Activated CD4-positive, alpha-beta T cell treated with anti-CD3 and anti-CD28 coated beads, Interleukin-2, amount 10 ng/mL, durations not matched to agents 24 days and 14 days (primary cell): ENCODE measurements at regions not wholly inside any gene's neighbourhood (a gene's known extent, or its start where the extent isn't known, plus 50 kb on each side); places are given as distances from the start of the nearest gene placed in this dataset.
"Not testable (repeated sequence)": the region's sequence is repeated elsewhere in the genome, so short reads cannot be mapped to it uniquely, and the experiment has no call there.

Experiments used
- DNase-seq: peaks from one replicate; pipeline ENCODE4 v3.0.0; 2022
- H3K27ac Mint-ChIP-seq: one replicate; pipeline ENCODE4 v1.8.0; 2022; ENCODE audit warnings: mild to moderate bottlenecking, mixed read lengths
- H3K27me3 Mint-ChIP-seq: one replicate; pipeline ENCODE4 v1.8.0; 2022; ENCODE audit warnings: mixed read lengths
- H3K36me3 Mint-ChIP-seq: one replicate; pipeline ENCODE4 v1.8.0; 2022; ENCODE audit warnings: low read depth, mild to moderate bottlenecking, mixed read lengths
- H3K4me1 Mint-ChIP-seq: one replicate; pipeline ENCODE4 v1.8.0; 2021; ENCODE audit warnings: mixed read lengths
- H3K4me3 Mint-ChIP-seq: one replicate; pipeline ENCODE4 v1.8.0; 2022; ENCODE audit warnings: mild to moderate bottlenecking, moderate library complexity, mixed read lengths
- H3K9me3 Mint-ChIP-seq: one replicate; pipeline ENCODE4 v1.8.0; 2021; ENCODE audit warnings: mixed read lengths
- intact Hi-C: fragments of 100-400 bp; cut with micrococcal nuclease; formaldehyde crosslinking; loops from one replicate; pipeline ENCODE4 v1.15.1; 2023

GRCh38 chr7:17582696-17583095 lies 284.2 kb downstream of the AHR start:
- H3K9me3 Mint-ChIP-seq, intact Hi-C loops, H3K27ac Mint-ChIP-seq, DNase-seq, H3K27me3 Mint-ChIP-seq, H3K36me3 Mint-ChIP-seq, H3K4me1 Mint-ChIP-seq, H3K4me3 Mint-ChIP-seq: not testable (repeated sequence)

- intact Hi-C loops = no loop called here
- H3K27ac Mint-ChIP-seq = no peak overlapping the region
- H3K4me3 Mint-ChIP-seq = no peak overlapping the region
- no peaks in the 10 kb centered on the region for H3K9me3 Mint-ChIP-seq
- no peaks in the 10 kb centered on the region for H3K4me1 Mint-ChIP-seq
- peaks cover 2% of the 10 kb centered on the region for H3K27me3 Mint-ChIP-seq
- no peak for DNase-seq
- no peaks in the 10 kb centered on the region for H3K36me3 Mint-ChIP-seq
Observed at GRCh38 chr7:17583786-17584185, 285.3 kb downstream of the AHR start.

GRCh38 chr7:17584822-17585221 lies 286.4 kb downstream of the AHR start:
- intact Hi-C loops = no loop called here
- Mint-ChIP-seq H3K9me3 (no peaks in the 10 kb centered on the region), H3K4me3 (no peak overlapping the region), H3K36me3 (no peaks in the 10 kb centered on the region), H3K27me3 (peaks cover 2% of the 10 kb centered on the region), H3K4me1 (no peaks in the 10 kb centered on the region), H3K27ac (no peak overlapping the region)
- no peak for DNase-seq

GRCh38 chr7:17586711-17587110 lies 288.3 kb downstream of the AHR start:
- Mint-ChIP-seq H3K27me3 (peaks cover 2% of the 10 kb centered on the region), H3K4me1 (no peaks in the 10 kb centered on the region), H3K4me3 (no peak overlapping the region), H3K9me3 (no peaks in the 10 kb centered on the region), H3K27ac (no peak overlapping the region), H3K36me3 (no peaks in the 10 kb centered on the region)
- intact Hi-C loops = no loop called here
- no peak for DNase-seq

- no peak for DNase-seq
- H3K9me3 Mint-ChIP-seq = no peaks in the 10 kb centered on the region
- H3K4me1 Mint-ChIP-seq = no peaks in the 10 kb centered on the region
- intact Hi-C loops = no loop called here
- H3K36me3 Mint-ChIP-seq = no peaks in the 10 kb centered on the region
- H3K27ac Mint-ChIP-seq = no peak overlapping the region
- H3K4me3 Mint-ChIP-seq = no peak overlapping the region
- no peaks in the 10 kb centered on the region for H3K27me3 Mint-ChIP-seq
Observed at GRCh38 chr7:17588730-17589129, 290.3 kb downstream of the AHR start.

- H3K36me3 Mint-ChIP-seq = no peaks in the 10 kb centered on the region
- H3K27ac Mint-ChIP-seq = no peak overlapping the region
- no peaks in the 10 kb centered on the region for H3K4me1 Mint-ChIP-seq
- no peak overlapping the region for H3K4me3 Mint-ChIP-seq
- H3K9me3 Mint-ChIP-seq = no peaks in the 10 kb centered on the region
- intact Hi-C loops = no loop called here
- H3K27me3 Mint-ChIP-seq = no peaks in the 10 kb centered on the region
- no peak for DNase-seq
Observed at GRCh38 chr7:17589671-17590070, 291.2 kb downstream of the AHR start.

- DNase-seq = no peak
- Mint-ChIP-seq H3K9me3 (no peaks in the 10 kb centered on the region), H3K4me1 (no peaks in the 10 kb centered on the region), H3K36me3 (no peaks in the 10 kb centered on the region), H3K27ac (no peak overlapping the region), H3K4me3 (no peak overlapping the region), H3K27me3 (no peaks in the 10 kb centered on the region)
- intact Hi-C loops = no loop called here
Observed at GRCh38 chr7:17590221-17590620, 291.8 kb downstream of the AHR start.

- Mint-ChIP-seq H3K27me3 (no peaks in the 10 kb centered on the region), H3K36me3 (no peaks in the 10 kb centered on the region), H3K27ac (no peak overlapping the region), H3K4me1 (no peaks in the 10 kb centered on the region), H3K4me3 (no peak overlapping the region), H3K9me3 (no peaks in the 10 kb centered on the region)
- no peak for DNase-seq
- intact Hi-C loops = no loop called here
Observed at GRCh38 chr7:17593819-17594419, 295.5 kb downstream of the AHR start.

GRCh38 chr7:17595546-17595945 lies 297.1 kb downstream of the AHR start:
- Mint-ChIP-seq H3K27ac (no peak overlapping the region), H3K9me3 (no peaks in the 10 kb centered on the region), H3K36me3 (no peaks in the 10 kb centered on the region), H3K4me1 (no peaks in the 10 kb centered on the region), H3K27me3 (no peaks in the 10 kb centered on the region), H3K4me3 (no peak overlapping the region)
- DNase-seq = no peak
- intact Hi-C loops = no loop called here

GRCh38 chr7:17598305-17598704 lies 299.9 kb downstream of the AHR start:
- Mint-ChIP-seq H3K36me3 (no peaks in the 10 kb centered on the region), H3K9me3 (peaks cover 1% of the 10 kb centered on the region), H3K4me3 (no peak overlapping the region), H3K27me3 (no peaks in the 10 kb centered on the region), H3K27ac (no peak overlapping the region), H3K4me1 (no peaks in the 10 kb centered on the region)
- no peak for DNase-seq
- intact Hi-C loops = no loop called here

GRCh38 chr7:17598846-17599245 lies 300.4 kb downstream of the AHR start:
- Mint-ChIP-seq H3K4me3 (no peak overlapping the region), H3K4me1 (no peaks in the 10 kb centered on the region), H3K9me3 (peaks cover 6% of the 10 kb centered on the region), H3K36me3 (no peaks in the 10 kb centered on the region), H3K27ac (no peak overlapping the region), H3K27me3 (no peaks in the 10 kb centered on the region)
- DNase-seq = no peak
- intact Hi-C loops = no loop called here

- Mint-ChIP-seq H3K27me3 (no peaks in the 10 kb centered on the region), H3K4me1 (no peaks in the 10 kb centered on the region), H3K27ac (no peak overlapping the region), H3K4me3 (no peak overlapping the region), H3K9me3 (peaks cover 7% of the 10 kb centered on the region), H3K36me3 (no peaks in the 10 kb centered on the region)
- DNase-seq = no peak
- intact Hi-C loops = no loop called here
Observed at GRCh38 chr7:17599733-17600339, 301.4 kb downstream of the AHR start.

- Mint-ChIP-seq H3K36me3 (no peaks in the 10 kb centered on the region), H3K27me3 (no peaks in the 10 kb centered on the region), H3K27ac (no peak overlapping the region), H3K9me3 (peaks cover 7% of the 10 kb centered on the region), H3K4me1 (no peaks in the 10 kb centered on the region), H3K4me3 (no peak overlapping the region)
- intact Hi-C loops = no loop called here
- no peak for DNase-seq
Observed at GRCh38 chr7:17600340-17600752, 301.9 kb downstream of the AHR start.

- Mint-ChIP-seq H3K4me1 (no peaks in the 10 kb centered on the region), H3K9me3 (peaks cover 13% of the 10 kb centered on the region), H3K4me3 (no peak overlapping the region), H3K27ac (no peak overlapping the region), H3K36me3 (no peaks in the 10 kb centered on the region), H3K27me3 (peaks cover 3% of the 10 kb centered on the region)
- no peak for DNase-seq
- intact Hi-C loops = no loop called here
Observed at GRCh38 chr7:17601921-17602320, 303.5 kb downstream of the AHR start.
